Astrocyte (in vitro differentiated cells and primary cell): ENCODE measurements at regions not wholly inside any gene's neighbourhood (a gene's known extent, or its start where the extent isn't known, plus 50 kb on each side); places are given as distances from the start of the nearest gene placed in this dataset.
"Not testable (repeated sequence)": the region's sequence is repeated elsewhere in the genome, so short reads cannot be mapped to it uniquely, and the experiment has no call there.

Experiments
- DNase-seq: peaks from one replicate; pipeline ENCODE4 v3.0.0-alpha.2; 2010; ENCODE audit warnings: low read depth
- FAIRE-seq: peaks from 2 replicates; lab custom pipeline; 2011; peaks lifted over from hg19 to GRCh38; lab: Jason Lieb, UNC
- H2AFZ ChIP-seq: 2 replicates; pipeline ENCODE4 v1.6.0; 2012; ENCODE audit warnings: low read depth, low read length, inconsistent platforms
- H3K27ac ChIP-seq: 2 replicates; pipeline ENCODE4 v1.5.1; 2011; ENCODE audit warnings: low read depth, low read length, inconsistent platforms
- H3K27me3 ChIP-seq: 2 replicates; pipeline ENCODE4 v1.6.0; 2011; ENCODE audit warnings: low read length, inconsistent platforms; ENCODE audit not compliant: insufficient read depth
- H3K36me3 ChIP-seq: 2 replicates; pipeline ENCODE4 v1.5.1; 2011; ENCODE audit warnings: low read length, inconsistent platforms; ENCODE audit not compliant: insufficient read depth
- H3K4me1 ChIP-seq: 2 replicates; pipeline ENCODE4 v1.5.1; 2011; ENCODE audit warnings: low read length, inconsistent platforms; ENCODE audit not compliant: insufficient read depth
- H3K4me2 ChIP-seq: 2 replicates; pipeline ENCODE4 v1.6.0; 2012; ENCODE audit warnings: low read length, inconsistent platforms
- H3K4me3 ChIP-seq: 2 replicates; pipeline ENCODE4 v1.5.1; 2011; ENCODE audit warnings: low read depth, mild to moderate bottlenecking, low read length, inconsistent platforms; ENCODE audit not compliant: insufficient read depth
- H3K79me2 ChIP-seq: 2 replicates; pipeline ENCODE4 v1.6.0; 2012; ENCODE audit warnings: mild to moderate bottlenecking, low read length, inconsistent platforms; ENCODE audit not compliant: insufficient read depth
- H3K9ac ChIP-seq: 2 replicates; pipeline ENCODE4 v1.6.0; 2012; ENCODE audit warnings: mild to moderate bottlenecking, low read length, inconsistent platforms
- H3K9me3 ChIP-seq: 2 replicates; pipeline ENCODE4 v1.5.1; 2012; ENCODE audit warnings: low read depth, mild to moderate bottlenecking, low read length, inconsistent platforms; ENCODE audit not compliant: insufficient read depth
- H4K20me1 ChIP-seq: 2 replicates; pipeline ENCODE4 v1.6.0; 2012; ENCODE audit warnings: low read length, inconsistent platforms; ENCODE audit not compliant: insufficient read depth
- H3K27ac Mint-ChIP-seq: one replicate; pipeline ENCODE4 v1.8.0; 2021; ENCODE audit warnings: mild to moderate bottlenecking, mixed read lengths; ENCODE audit not compliant: unreplicated experiment
- H3K27me3 Mint-ChIP-seq: one replicate; pipeline ENCODE4 v1.8.0; 2021; ENCODE audit warnings: low read depth, mixed read lengths; ENCODE audit not compliant: unreplicated experiment
- H3K36me3 Mint-ChIP-seq: one replicate; pipeline ENCODE4 v1.8.0; 2021; ENCODE audit warnings: low read depth, mixed read lengths; ENCODE audit not compliant: unreplicated experiment
- H3K4me1 Mint-ChIP-seq: one replicate; pipeline ENCODE4 v1.8.0; 2021; ENCODE audit warnings: low read depth, mixed read lengths; ENCODE audit not compliant: unreplicated experiment
- H3K4me3 Mint-ChIP-seq: one replicate; pipeline ENCODE4 v1.8.0; 2021; ENCODE audit warnings: mild to moderate bottlenecking, moderate library complexity, mixed read lengths; ENCODE audit not compliant: unreplicated experiment
- H3K9me3 Mint-ChIP-seq: one replicate; pipeline ENCODE4 v1.8.0; 2021; ENCODE audit warnings: mild to moderate bottlenecking, mixed read lengths; ENCODE audit not compliant: unreplicated experiment
- EZH2 ChIP-seq: IDR thresholded peaks from 2 replicates; pipeline ENCODE4 v1.6.1; 2012; ENCODE audit warnings: mild to moderate bottlenecking, low read length, inconsistent platforms; ENCODE audit not compliant: insufficient read depth
- TF ChIP-seq, protein P1 (sequence below): IDR thresholded peaks from 2 replicates; pipeline ENCODE4 v1.5.1; 2011; ENCODE audit warnings: low read depth, mild to moderate bottlenecking, inconsistent platforms, low read length, moderate library complexity; ENCODE audit not compliant: insufficient read depth

DNA sequence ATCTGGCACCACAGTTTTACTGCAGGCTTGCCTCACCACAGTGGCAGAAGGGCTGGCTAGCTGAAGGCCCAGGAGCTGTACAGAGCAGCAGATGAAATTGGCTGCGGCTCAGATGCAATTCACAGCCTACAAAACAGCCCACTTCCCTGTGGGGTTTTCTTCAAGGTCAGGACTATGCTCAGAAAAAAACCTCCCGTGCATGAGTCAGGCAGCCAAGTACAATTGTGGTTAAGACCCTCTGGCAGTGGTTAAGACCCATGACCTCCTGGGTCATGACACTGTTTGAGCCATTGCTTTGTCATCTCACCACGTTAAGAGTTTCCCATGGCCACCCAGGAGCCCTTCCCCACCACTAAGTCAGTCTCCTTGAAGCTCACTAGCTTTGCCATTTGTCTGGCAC lies 276.3 kb downstream of the HNRNPD start:
- no peak overlapping the region for H3K4me2 ChIP-seq
- H2AFZ ChIP-seq: no peak overlapping the region
- Mint-ChIP-seq H3K9me3 (no peaks in the 10 kb centered on the region), H3K27ac (peak overlapping the region; percentile 44), H3K36me3 (no peaks in the 10 kb centered on the region), H3K4me3 (no peak overlapping the region), H3K4me1 (peaks cover 21% of the 10 kb centered on the region), H3K27me3 (peaks cover 58% of the 10 kb centered on the region)
- no peak overlapping the region for H3K9ac ChIP-seq
- no peaks in the 10 kb centered on the region for H3K36me3 ChIP-seq
- H4K20me1 ChIP-seq: no peaks in the 10 kb centered on the region
- FAIRE-seq (no peak), DNase-seq (peak; percentile 2)
- H3K9me3 ChIP-seq: no peaks in the 10 kb centered on the region
- H3K4me1 ChIP-seq: no peaks in the 10 kb centered on the region
- H3K79me2 ChIP-seq: no peaks in the 10 kb centered on the region
- no peak overlapping the region for H3K27ac ChIP-seq
- peaks cover 7% of the 10 kb centered on the region for H3K27me3 ChIP-seq
- TF ChIP-seq EZH2: no peak
- TF ChIP-seq, protein P1, sequence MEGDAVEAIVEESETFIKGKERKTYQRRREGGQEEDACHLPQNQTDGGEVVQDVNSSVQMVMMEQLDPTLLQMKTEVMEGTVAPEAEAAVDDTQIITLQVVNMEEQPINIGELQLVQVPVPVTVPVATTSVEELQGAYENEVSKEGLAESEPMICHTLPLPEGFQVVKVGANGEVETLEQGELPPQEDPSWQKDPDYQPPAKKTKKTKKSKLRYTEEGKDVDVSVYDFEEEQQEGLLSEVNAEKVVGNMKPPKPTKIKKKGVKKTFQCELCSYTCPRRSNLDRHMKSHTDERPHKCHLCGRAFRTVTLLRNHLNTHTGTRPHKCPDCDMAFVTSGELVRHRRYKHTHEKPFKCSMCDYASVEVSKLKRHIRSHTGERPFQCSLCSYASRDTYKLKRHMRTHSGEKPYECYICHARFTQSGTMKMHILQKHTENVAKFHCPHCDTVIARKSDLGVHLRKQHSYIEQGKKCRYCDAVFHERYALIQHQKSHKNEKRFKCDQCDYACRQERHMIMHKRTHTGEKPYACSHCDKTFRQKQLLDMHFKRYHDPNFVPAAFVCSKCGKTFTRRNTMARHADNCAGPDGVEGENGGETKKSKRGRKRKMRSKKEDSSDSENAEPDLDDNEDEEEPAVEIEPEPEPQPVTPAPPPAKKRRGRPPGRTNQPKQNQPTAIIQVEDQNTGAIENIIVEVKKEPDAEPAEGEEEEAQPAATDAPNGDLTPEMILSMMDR: no peak
- no peak overlapping the region for H3K4me3 ChIP-seq

DNA sequence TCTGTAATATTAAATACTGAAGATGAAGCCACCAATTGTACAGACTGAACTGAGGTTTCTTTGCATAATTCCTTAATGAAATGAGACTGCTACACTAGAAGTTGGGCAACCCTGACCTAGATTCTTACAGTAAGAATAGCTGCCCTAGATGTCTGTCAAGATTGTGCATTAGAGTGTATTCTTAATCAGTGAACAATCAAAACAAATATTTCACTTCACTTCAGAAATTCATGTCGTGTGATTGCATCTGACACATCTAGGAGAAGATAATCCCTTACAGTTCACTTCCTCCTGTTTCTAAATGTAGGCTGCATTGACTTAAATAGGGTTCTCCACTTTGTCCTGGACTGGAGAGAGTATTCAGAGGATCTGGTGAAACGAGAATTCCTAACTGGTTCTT lies 283.1 kb downstream of the HNRNPD start:
- no peaks in the 10 kb centered on the region for H3K4me1 ChIP-seq
- Mint-ChIP-seq H3K4me3 (no peak overlapping the region), H3K36me3 (peaks cover 3% of the 10 kb centered on the region)

DNA sequence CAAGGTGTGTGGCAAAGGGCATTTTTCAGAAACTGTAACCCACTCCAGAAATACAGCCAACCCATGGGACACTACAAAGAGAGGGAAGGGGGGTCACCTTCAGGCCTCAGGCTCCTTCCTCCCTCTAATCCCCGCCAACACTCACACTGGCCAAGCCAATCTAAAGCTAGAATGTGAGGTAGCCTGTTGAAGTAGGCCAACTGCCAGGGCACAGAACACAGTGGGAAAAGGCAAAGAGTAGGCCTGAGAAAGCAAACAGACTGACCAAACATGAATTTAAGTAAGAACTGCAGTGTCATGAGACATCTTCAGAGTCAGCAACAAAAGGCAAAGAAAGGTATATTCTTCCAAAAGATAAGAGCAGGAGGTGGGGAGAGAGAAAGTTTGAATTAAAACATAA lies 289.0 kb downstream of the HNRNPD start:
- Histone ChIP-seq H3K27me3 (no peaks in the 10 kb centered on the region), H4K20me1 (no peaks in the 10 kb centered on the region), H3K4me1 (no peaks in the 10 kb centered on the region), H3K27ac (no peak overlapping the region), H3K79me2 (no peaks in the 10 kb centered on the region), H3K4me3 (no peak overlapping the region), H3K9me3 (no peaks in the 10 kb centered on the region), H3K4me2 (no peak overlapping the region), H2AFZ (no peak overlapping the region), H3K36me3 (no peaks in the 10 kb centered on the region), H3K9ac (no peak overlapping the region)
- Mint-ChIP-seq H3K27me3 (peaks cover 50% of the 10 kb centered on the region), H3K9me3 (peaks cover 3% of the 10 kb centered on the region), H3K4me1 (no peaks in the 10 kb centered on the region), H3K4me3 (no peak overlapping the region), H3K27ac (no peak overlapping the region), H3K36me3 (peaks cover 3% of the 10 kb centered on the region)
- TF ChIP-seq, protein P1: no peak
- no peak for TF ChIP-seq EZH2
- FAIRE-seq (no peak), DNase-seq (no peak)

More for the DNA sequence above, 283.1 kb downstream of the HNRNPD start:
- no peak for DNase-seq
- TF ChIP-seq, protein P1: no peak
- no peak for TF ChIP-seq EZH2
- peaks cover 5% of the 10 kb centered on the region for H3K27me3 ChIP-seq
- H3K79me2 ChIP-seq: no peaks in the 10 kb centered on the region
- Mint-ChIP-seq H3K4me1 (no peaks in the 10 kb centered on the region), H3K27ac (no peak overlapping the region), H3K9me3 (peaks cover 3% of the 10 kb centered on the region), H3K27me3 (peaks cover 68% of the 10 kb centered on the region)
- H3K4me2 ChIP-seq: no peak overlapping the region
- H3K36me3 ChIP-seq: no peaks in the 10 kb centered on the region
- no peak overlapping the region for H3K9ac ChIP-seq
- no peaks in the 10 kb centered on the region for H4K20me1 ChIP-seq
- H2AFZ ChIP-seq: no peak overlapping the region
- no peak overlapping the region for H3K4me3 ChIP-seq
- H3K27ac ChIP-seq: no peak overlapping the region
- FAIRE-seq: no peak
- H3K9me3 ChIP-seq: no peaks in the 10 kb centered on the region

DNA sequence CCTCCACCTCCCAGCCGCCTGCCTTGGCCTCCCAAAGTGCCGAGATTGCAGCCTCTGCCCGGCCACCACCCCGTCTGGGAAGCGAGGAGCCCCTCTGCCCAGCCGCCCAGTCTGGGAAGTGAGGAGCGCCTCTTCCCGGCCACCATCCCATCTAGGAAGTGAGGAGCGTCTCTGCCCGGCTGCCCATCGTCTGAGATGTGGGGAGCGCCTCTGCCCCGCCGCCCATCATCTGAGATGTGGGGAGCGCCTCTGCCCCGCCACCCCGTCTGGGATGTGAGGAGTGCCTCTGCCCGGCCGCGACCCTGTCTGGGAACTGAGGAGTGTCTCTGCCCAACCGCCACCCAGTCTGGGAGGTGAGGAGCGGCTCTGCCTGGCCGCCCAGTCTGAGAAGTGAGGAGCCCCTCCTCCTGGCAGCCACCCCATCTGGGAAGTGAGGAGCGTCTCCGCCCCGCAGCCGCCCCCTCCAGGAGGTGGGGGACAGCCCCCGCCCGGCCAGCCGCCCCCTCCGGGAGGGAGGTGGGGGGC lies 296.3 kb downstream of the HNRNPD start:
- H3K36me3 ChIP-seq, H3K4me3 ChIP-seq, H3K27me3 ChIP-seq, H4K20me1 ChIP-seq, H3K27ac ChIP-seq, H3K79me2 ChIP-seq, H3K36me3 Mint-ChIP-seq, H3K4me1 ChIP-seq, FAIRE-seq, H3K9me3 ChIP-seq, DNase-seq, H2AFZ ChIP-seq, H3K27ac Mint-ChIP-seq, H3K9me3 Mint-ChIP-seq, H3K9ac ChIP-seq, H3K4me3 Mint-ChIP-seq, H3K4me1 Mint-ChIP-seq, H3K4me2 ChIP-seq: not testable (repeated sequence)
- peaks cover 55% of the 10 kb centered on the region for H3K27me3 Mint-ChIP-seq
